GM12878 (cell line): ENCODE measurements at regions not wholly inside any gene's neighbourhood (a gene's known extent, or its start where the extent isn't known, plus 50 kb on each side); places are given as distances from the start of the nearest gene placed in this dataset.

ENCODE experiments used
- ATAC-seq: fragments of 200-7000 bp; cut with Tn5 transposase; 3 replicates; pipeline ENCODE4 v1.9.1; 2020; ENCODE audit warnings: mild to moderate bottlenecking, moderate library complexity
- BruUV-seq: library from RNA; stranded (reverse); fragments of 400-500 nt; replicated peaks from 2 replicates; lab custom pipeline; 2021; lab: Mats Ljungman, UMichigan
- CTCF ChIA-PET: fragments of 300-600 bp; sonication (Branson Sonifier 250); formaldehyde crosslinking; extraction: SDS; loops from one replicate; lab custom pipeline; 2021; ENCODE audit warnings: inconsistent platforms; lab: Yijun Ruan, JAX
- POLR2A ChIA-PET: fragments of 350-600 bp; formaldehyde crosslinking; extraction: SDS; loops from one replicate; lab custom pipeline; 2021; ENCODE audit warnings: inconsistent platforms; lab: Charles Lee
- RAD21 ChIA-PET: fragments of 300-600 bp; sonication (Branson Sonifier 250); formaldehyde crosslinking; loops from one replicate; lab custom pipeline; 2023; ENCODE audit warnings: antibody characterized with exemption; ENCODE audit not compliant: unreplicated experiment; lab: Charles Lee
- SMC1A ChIA-PET: fragments of 300-600 bp; sonication (Branson Sonifier 250); formaldehyde crosslinking; loops from one replicate; lab custom pipeline; 2023; ENCODE audit not compliant: unreplicated experiment, uncharacterized antibody; lab: Charles Lee
- DNase-seq: peaks from one replicate; pipeline ENCODE4 v3.0.0-alpha.2; 2011; ENCODE audit warnings: low read depth, low spot score
- FAIRE-seq: peaks from 3 replicates; lab custom pipeline; 2011; peaks lifted over from hg19 to GRCh38; lab: Jason Lieb, UNC
- H2AFZ ChIP-seq: 2 replicates; pipeline ENCODE4 v1.6.0; 2011; ENCODE audit warnings: low read depth, low read length, control low read depth; ENCODE audit not compliant: control insufficient read depth
- H3K27ac ChIP-seq: 2 replicates; pipeline ENCODE4 v1.5.1; 2011; ENCODE audit warnings: control low read depth; ENCODE audit not compliant: control insufficient read depth, insufficient read depth
- H3K27me3 ChIP-seq, 2 experiments: replicated peaks in 1 of 2; 2 replicates each; pipeline versions ENCODE4 v1.6.0 to v1.6.1; 2011; ENCODE audit warnings: low read length in 1 of 2; ENCODE audit not compliant: control insufficient read depth in 2 of 2, insufficient read depth in 2 of 2
- H3K36me3 ChIP-seq, 2 experiments: 2 replicates each; pipeline ENCODE4 v1.5.1; 2011; ENCODE audit warnings: low read length in 1 of 2; ENCODE audit not compliant: control insufficient read depth in 2 of 2, insufficient read depth in 2 of 2
- H3K4me1 ChIP-seq: 2 replicates; pipeline ENCODE4 v1.6.1; 2011; ENCODE audit warnings: mild to moderate bottlenecking, low read length, moderate library complexity, mixed read lengths; ENCODE audit not compliant: control insufficient read depth, insufficient read depth
- H3K4me2 ChIP-seq: 2 replicates; pipeline ENCODE4 v1.6.0; 2011; ENCODE audit warnings: control low read depth; ENCODE audit not compliant: control insufficient read depth, insufficient read depth
- H3K4me3 ChIP-seq: fragments of 200-600 bp; sonication (generic); 2 replicates; pipeline ENCODE4 v1.5.1; 2016
- H3K79me2 ChIP-seq: 2 replicates; pipeline ENCODE4 v1.6.0; 2011; ENCODE audit warnings: low read length; ENCODE audit not compliant: control insufficient read depth, insufficient read depth
- H3K9ac ChIP-seq: 2 replicates; pipeline ENCODE4 v1.8.0; 2011; ENCODE audit warnings: low read length, control low read depth, mixed read lengths; ENCODE audit not compliant: control insufficient read depth, insufficient read depth
- H3K9me3 ChIP-seq: replicated peaks from 3 replicates; pipeline ENCODE4 v1.5.1; 2011; ENCODE audit warnings: mild to moderate bottlenecking, low read length; ENCODE audit not compliant: control insufficient read depth, insufficient read depth
- H4K20me1 ChIP-seq: 2 replicates; pipeline ENCODE4 v1.6.0; 2011; ENCODE audit not compliant: control insufficient read depth, insufficient read depth
- BHLHE40 ChIP-seq, 2 experiments: fragments of 450-650 bp in 1 of 2; IDR thresholded peaks; 2 replicates each; pipeline ENCODE4 v1.6.1; 2011 to 2017; ENCODE audit warnings: low read depth in 2 of 2, borderline replicate concordance in 1 of 2, improper control_type of control experiment in 1 of 2, low read length in 1 of 2, mild to moderate bottlenecking in 1 of 2
- CHD1 ChIP-seq: IDR thresholded peaks from 2 replicates; pipeline ENCODE4 v1.6.1; 2012; ENCODE audit warnings: low read depth, low read length, improper control_type of control experiment
- CHD4 ChIP-seq: fragments of 200-600 bp; sonication (generic); IDR thresholded peaks from 2 replicates; pipeline ENCODE4 v1.6.1; 2016; ENCODE audit warnings: mild to moderate bottlenecking
- POLR2AphosphoS2 ChIP-seq: IDR thresholded peaks from 2 replicates; pipeline ENCODE4 v1.6.1; 2011; ENCODE audit warnings: low read depth, mild to moderate bottlenecking, low read length, improper control_type of control experiment, moderate library complexity
- SIX5 ChIP-seq: IDR thresholded peaks from 2 replicates; pipeline ENCODE4 v1.6.1; 2011; ENCODE audit warnings: mild to moderate bottlenecking, low read depth, low read length, moderate library complexity; ENCODE audit not compliant: severe bottlenecking
- SREBF1 ChIP-seq: IDR thresholded peaks from 2 replicates; pipeline ENCODE4 v1.6.1; 2012; ENCODE audit warnings: mild to moderate bottlenecking, low read length
- SRF ChIP-seq, 2 experiments: IDR thresholded peaks; 2 replicates each; pipeline ENCODE4 v1.6.1; 2011; ENCODE audit warnings: low read depth in 2 of 2, low read length in 2 of 2, mild to moderate bottlenecking in 1 of 2, moderate library complexity in 1 of 2
- TBL1XR1 ChIP-seq: IDR thresholded peaks from 2 replicates; pipeline ENCODE4 v1.6.1; 2012; ENCODE audit warnings: low read depth, low read length, improper control_type of control experiment
- WRNIP1 ChIP-seq: IDR thresholded peaks from 2 replicates; pipeline ENCODE4 v1.6.1; 2011; ENCODE audit warnings: low read depth, low read length, improper control_type of control experiment, borderline replicate concordance
- ZNF384 ChIP-seq: IDR thresholded peaks from 2 replicates; pipeline ENCODE4 v1.6.1; 2012; ENCODE audit warnings: low read depth, mild to moderate bottlenecking, low read length, improper control_type of control experiment, borderline replicate concordance
- whole genome bisulfite sequencing: methylation state at CpG from one replicate; pipeline ENCODE4 v1.1.6; 2016; ENCODE audit warnings: low lambda C conversion rate; ENCODE audit not compliant: insufficient replicate concordance, insufficient coverage; ENCODE audit errors: missing lambda C conversion rate; 5-methylcytosine and 5-hydroxymethylcytosine counted together
- in situ Hi-C: fragments of 300-500 bp; cut with MboI; formaldehyde crosslinking; loops from 9 replicates; pipeline ENCODE4 v1.14.3; 2018; ENCODE audit warnings: mixed read lengths
- intact Hi-C: fragments of 100-400 bp; cut with micrococcal nuclease; formaldehyde crosslinking; loops from one replicate; pipeline ENCODE4 v1.14.2; 2022; ENCODE audit not compliant: unreplicated experiment
- TF ChIP-seq, protein P1 (sequence below): fragments of 450-650 bp; formaldehyde crosslinking; IDR thresholded peaks from 2 replicates; pipeline ENCODE4 v1.5.0; 2022; ENCODE audit warnings: mild to moderate bottlenecking, missing genetic modification characterization
- TF ChIP-seq, protein P2 (sequence below): fragments of 450-650 bp; IDR thresholded peaks from 2 replicates; pipeline ENCODE4 v1.6.1; 2017; ENCODE audit warnings: mild to moderate bottlenecking, moderate library complexity
- TF ChIP-seq, protein P3 (sequence below): fragments of 450-650 bp; IDR thresholded peaks from 2 replicates; pipeline ENCODE4 v1.6.1; 2017; ENCODE audit warnings: borderline replicate concordance

DNA sequence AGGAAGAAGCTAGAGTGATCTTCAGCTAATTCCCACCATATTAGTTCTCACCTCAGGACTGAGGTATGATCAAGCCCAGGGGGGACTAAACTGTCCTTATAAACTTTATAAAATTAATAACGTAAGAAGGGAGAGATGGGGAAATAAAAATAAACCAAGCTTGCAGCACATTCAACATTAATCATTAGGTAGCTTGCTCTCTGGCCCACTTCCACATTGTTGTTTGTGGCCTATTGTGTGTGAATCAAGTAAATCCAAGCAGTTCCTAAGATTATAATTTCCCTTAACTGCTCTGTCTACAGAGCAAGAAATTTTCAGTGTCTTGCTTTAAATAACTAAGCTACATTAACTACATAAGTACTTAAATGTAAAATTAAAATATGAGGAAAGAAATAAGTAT lies 131.3 kb upstream of the ABCA1 start:
- Histone ChIP-seq H3K9ac (no peak overlapping the region), H3K27me3 (no peaks in the 10 kb centered on the region; a peak in 1 of 4 replicates), H3K36me3 (no peaks in the 10 kb centered on the region), H3K27ac (no peak overlapping the region), H3K9me3 (no peaks in the 10 kb centered on the region), H3K79me2 (no peaks in the 10 kb centered on the region), H2AFZ (no peak overlapping the region), H3K4me2 (no peak overlapping the region), H4K20me1 (no peaks in the 10 kb centered on the region), H3K4me1 (peaks cover 8% of the 10 kb centered on the region), H3K4me3 (no peak overlapping the region)
- FAIRE-seq, result no peak
- ChIA-PET SMC1A (interaction anchor here (1.1 kb wide), 1 partner anchor 32 kb away, joined by 3 read pairs; no protein-coding TSS in a partner anchor), CTCF (interaction anchor here (0.7 kb wide), 1 partner anchor 1464 kb away, joined by 3 read pairs; no protein-coding TSS in a partner anchor), RAD21 (no interaction called here), POLR2A (interaction anchor here (0.6 kb wide), 1 partner anchor 43 kb away, joined by 4 read pairs; no protein-coding TSS in a partner anchor)
- no TSS peak for BruUV-seq
- ATAC-seq, result no peak
- in situ Hi-C loops, result no loop called here
- TF ChIP-seq SREBF1, result no peak
- TF ChIP-seq POLR2AphosphoS2, result no peak
- no peak for TF ChIP-seq WRNIP1
- no peak for TF ChIP-seq SIX5
- no peak for TF ChIP-seq BHLHE40 (IDR thresholded peaks at IDR 0.05; ENCODE audit: borderline replicate concordance in 1 of 2, low read depth in 2 of 2, low read length in 1 of 2)
- TF ChIP-seq, protein P1, sequence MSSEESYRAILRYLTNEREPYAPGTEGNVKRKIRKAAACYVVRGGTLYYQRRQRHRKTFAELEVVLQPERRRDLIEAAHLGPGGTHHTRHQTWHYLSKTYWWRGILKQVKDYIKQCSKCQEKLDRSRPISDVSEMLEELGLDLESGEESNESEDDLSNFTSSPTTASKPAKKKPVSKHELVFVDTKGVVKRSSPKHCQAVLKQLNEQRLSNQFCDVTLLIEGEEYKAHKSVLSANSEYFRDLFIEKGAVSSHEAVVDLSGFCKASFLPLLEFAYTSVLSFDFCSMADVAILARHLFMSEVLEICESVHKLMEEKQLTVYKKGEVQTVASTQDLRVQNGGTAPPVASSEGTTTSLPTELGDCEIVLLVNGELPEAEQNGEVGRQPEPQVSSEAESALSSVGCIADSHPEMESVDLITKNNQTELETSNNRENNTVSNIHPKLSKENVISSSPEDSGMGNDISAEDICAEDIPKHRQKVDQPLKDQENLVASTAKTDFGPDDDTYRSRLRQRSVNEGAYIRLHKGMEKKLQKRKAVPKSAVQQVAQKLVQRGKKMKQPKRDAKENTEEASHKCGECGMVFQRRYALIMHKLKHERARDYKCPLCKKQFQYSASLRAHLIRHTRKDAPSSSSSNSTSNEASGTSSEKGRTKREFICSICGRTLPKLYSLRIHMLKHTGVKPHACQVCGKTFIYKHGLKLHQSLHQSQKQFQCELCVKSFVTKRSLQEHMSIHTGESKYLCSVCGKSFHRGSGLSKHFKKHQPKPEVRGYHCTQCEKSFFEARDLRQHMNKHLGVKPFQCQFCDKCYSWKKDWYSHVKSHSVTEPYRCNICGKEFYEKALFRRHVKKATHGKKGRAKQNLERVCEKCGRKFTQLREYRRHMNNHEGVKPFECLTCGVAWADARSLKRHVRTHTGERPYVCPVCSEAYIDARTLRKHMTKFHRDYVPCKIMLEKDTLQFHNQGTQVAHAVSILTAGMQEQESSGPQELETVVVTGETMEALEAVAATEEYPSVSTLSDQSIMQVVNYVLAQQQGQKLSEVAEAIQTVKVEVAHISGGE (CRISPR knock-in tag), result no peak
- no peak for TF ChIP-seq CHD1
- TF ChIP-seq, protein P2, sequence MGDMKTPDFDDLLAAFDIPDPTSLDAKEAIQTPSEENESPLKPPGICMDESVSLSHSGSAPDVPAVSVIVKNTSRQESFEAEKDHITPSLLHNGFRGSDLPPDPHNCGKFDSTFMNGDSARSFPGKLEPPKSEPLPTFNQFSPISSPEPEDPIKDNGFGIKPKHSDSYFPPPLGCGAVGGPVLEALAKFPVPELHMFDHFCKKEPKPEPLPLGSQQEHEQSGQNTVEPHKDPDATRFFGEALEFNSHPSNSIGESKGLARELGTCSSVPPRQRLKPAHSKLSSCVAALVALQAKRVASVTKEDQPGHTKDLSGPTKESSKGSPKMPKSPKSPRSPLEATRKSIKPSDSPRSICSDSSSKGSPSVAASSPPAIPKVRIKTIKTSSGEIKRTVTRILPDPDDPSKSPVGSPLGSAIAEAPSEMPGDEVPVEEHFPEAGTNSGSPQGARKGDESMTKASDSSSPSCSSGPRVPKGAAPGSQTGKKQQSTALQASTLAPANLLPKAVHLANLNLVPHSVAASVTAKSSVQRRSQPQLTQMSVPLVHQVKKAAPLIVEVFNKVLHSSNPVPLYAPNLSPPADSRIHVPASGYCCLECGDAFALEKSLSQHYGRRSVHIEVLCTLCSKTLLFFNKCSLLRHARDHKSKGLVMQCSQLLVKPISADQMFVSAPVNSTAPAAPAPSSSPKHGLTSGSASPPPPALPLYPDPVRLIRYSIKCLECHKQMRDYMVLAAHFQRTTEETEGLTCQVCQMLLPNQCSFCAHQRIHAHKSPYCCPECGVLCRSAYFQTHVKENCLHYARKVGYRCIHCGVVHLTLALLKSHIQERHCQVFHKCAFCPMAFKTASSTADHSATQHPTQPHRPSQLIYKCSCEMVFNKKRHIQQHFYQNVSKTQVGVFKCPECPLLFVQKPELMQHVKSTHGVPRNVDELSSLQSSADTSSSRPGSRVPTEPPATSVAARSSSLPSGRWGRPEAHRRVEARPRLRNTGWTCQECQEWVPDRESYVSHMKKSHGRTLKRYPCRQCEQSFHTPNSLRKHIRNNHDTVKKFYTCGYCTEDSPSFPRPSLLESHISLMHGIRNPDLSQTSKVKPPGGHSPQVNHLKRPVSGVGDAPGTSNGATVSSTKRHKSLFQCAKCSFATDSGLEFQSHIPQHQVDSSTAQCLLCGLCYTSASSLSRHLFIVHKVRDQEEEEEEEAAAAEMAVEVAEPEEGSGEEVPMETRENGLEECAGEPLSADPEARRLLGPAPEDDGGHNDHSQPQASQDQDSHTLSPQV, result no peak
- no peak for TF ChIP-seq CHD4
- TF ChIP-seq ZNF384, result no peak
- TF ChIP-seq SRF (IDR thresholded peaks at IDR 0.05; ENCODE audit: low read depth in 2 of 2, low read length in 2 of 2), result no peak
- no peak for TF ChIP-seq TBL1XR1
- TF ChIP-seq, protein P3, sequence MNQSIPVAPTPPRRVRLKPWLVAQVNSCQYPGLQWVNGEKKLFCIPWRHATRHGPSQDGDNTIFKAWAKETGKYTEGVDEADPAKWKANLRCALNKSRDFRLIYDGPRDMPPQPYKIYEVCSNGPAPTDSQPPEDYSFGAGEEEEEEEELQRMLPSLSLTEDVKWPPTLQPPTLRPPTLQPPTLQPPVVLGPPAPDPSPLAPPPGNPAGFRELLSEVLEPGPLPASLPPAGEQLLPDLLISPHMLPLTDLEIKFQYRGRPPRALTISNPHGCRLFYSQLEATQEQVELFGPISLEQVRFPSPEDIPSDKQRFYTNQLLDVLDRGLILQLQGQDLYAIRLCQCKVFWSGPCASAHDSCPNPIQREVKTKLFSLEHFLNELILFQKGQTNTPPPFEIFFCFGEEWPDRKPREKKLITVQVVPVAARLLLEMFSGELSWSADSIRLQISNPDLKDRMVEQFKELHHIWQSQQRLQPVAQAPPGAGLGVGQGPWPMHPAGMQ, result no peak
- intact Hi-C loops, result no loop called here
- WGBS, result 0% methylated on average over 1 of the region's 1 CpG
- no peak for DNase-seq
